ENCODE measurements at regions not wholly inside any gene's neighbourhood (a gene's known extent, or its start where the extent isn't known, plus 50 kb on each side); places are given as distances from the start of the nearest gene placed in this dataset.

DNA sequence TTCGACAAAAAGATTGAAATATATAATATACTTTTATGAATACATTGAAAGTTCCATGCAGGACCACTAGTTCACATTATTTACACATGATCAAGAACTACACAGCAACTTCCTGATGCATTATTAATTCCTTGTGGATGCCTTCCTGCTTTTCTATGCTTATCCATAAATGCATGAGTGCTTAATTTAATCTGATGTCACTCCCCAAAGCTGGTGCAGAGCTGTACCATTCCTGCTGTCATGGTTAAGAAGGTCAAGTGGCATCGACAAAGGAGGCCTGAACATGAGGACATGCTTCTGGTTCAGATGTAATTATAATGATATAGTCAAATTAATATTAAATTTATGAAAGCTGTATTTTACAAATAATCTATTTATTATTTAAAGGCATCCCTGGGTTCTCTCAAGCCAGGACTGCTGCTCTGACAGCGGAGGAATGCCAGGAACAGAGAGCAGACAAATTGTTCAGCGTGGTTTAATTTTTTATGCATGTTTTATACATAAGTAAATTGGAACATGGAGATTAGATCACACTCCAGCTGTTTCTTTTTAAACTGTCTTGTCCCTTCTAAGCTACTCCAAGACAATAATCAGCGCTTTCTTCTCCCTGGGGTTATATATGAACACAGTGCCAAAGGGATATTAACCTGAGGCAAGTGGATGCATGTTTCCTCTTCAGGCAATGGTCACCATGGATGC lies 307.3 kb upstream of the CNTNAP5 start:
- Histone ChIP-seq H3F3A (replicated peaks; ENCODE audit: insufficient read depth) (no peaks in the 10 kb centered on the region), H3K36me3 (replicated peaks in 1 of 2; ENCODE audit: control insufficient read depth in 1 of 2, insufficient read depth in 2 of 2, low read length in 1 of 2) (no peaks in the 10 kb centered on the region), H3K27me3 (ENCODE audit: insufficient read depth) (no peaks in the 10 kb centered on the region), H2AFZ (ENCODE audit: low read depth) (no peak overlapping the region), H3K79me2 (ENCODE audit: insufficient read depth) (no peaks in the 10 kb centered on the region), H3K9me2 (no peaks in the 10 kb centered on the region), H3K9ac (no peak overlapping the region), H3K27ac (ENCODE audit: low read depth in 2 of 2, low read length in 1 of 2) (no peak overlapping the region; a peak in 1 of 4 replicates), H3K9me3 (0 out of 2 replicates have a peak, but pooled peaks cover 4% of the 10 kb centered on the region), H3K4me3 (ENCODE audit: low read depth in 2 of 2, low read length in 1 of 2) (no peak overlapping the region), H3K4me2 (no peak overlapping the region), H3K4me1 (ENCODE audit: control insufficient read depth in 1 of 2, insufficient read depth in 2 of 2, low read depth in 1 of 2, low read length in 1 of 2) (peaks cover 0 to 4% of the 10 kb centered on the region in 2 experiments; a peak in 1 of 4 replicates), H4K20me1 (ENCODE audit: insufficient read depth) (no peaks in the 10 kb centered on the region)
- CTCF ChIA-PET, result interaction anchor here (0.6 kb wide), 1 partner anchor 9 kb away, joined by 3 read pairs; no protein-coding TSS in a partner anchor
- TF ChIP-seq GATA2 (CRISPR knock-in tag; IDR thresholded peaks at IDR 0.05) (no peak), RCOR1 (IDR thresholded peaks at IDR 0.05; ENCODE audit: low read length) (peak; percentile 91), TAF1 (IDR thresholded peaks at IDR 0.05; ENCODE audit: borderline replicate concordance, low read depth, low read length) (no peak), EP300 (IDR thresholded peaks at IDR 0.05; ENCODE audit: borderline replicate concordance in 1 of 2, low read depth in 1 of 2, low read length in 1 of 2) (peak in 1 of 2 experiments; percentile 76; a peak in 2 of 4 replicates)
- TF ChIP-seq, protein P1, sequence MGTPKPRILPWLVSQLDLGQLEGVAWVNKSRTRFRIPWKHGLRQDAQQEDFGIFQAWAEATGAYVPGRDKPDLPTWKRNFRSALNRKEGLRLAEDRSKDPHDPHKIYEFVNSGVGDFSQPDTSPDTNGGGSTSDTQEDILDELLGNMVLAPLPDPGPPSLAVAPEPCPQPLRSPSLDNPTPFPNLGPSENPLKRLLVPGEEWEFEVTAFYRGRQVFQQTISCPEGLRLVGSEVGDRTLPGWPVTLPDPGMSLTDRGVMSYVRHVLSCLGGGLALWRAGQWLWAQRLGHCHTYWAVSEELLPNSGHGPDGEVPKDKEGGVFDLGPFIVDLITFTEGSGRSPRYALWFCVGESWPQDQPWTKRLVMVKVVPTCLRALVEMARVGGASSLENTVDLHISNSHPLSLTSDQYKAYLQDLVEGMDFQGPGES (IDR thresholded peaks at IDR 0.05; ENCODE audit: low read depth, low read length), result no peak
- 14% methylated on average over 5 of the region's 5 CpGs for WGBS (ENCODE audit: low lambda C conversion rate)
- DNase-seq, result peak; percentile 3
- POLR2A ChIA-PET, result no interaction called here

GRCh38 chr2:123720760-123721159 lies 304.3 kb upstream of the CNTNAP5 start:
- no peaks in the 10 kb centered on the region for H3K27me3 ChIP-seq (ENCODE audit: insufficient read depth)
- peaks cover 0 to 4% of the 10 kb centered on the region in 2 experiments; a peak in 1 of 4 replicates for H3K4me1 ChIP-seq (ENCODE audit: control insufficient read depth in 1 of 2, insufficient read depth in 2 of 2, low read depth in 1 of 2, low read length in 1 of 2)
- no peaks in the 10 kb centered on the region for H3K79me2 ChIP-seq (ENCODE audit: insufficient read depth)
- no peak overlapping the region for H3K27ac ChIP-seq (ENCODE audit: low read depth in 2 of 2, low read length in 1 of 2)
- WGBS (ENCODE audit: low lambda C conversion rate), result 10% methylated on average over 4 of the region's 4 CpGs
- no peaks in the 10 kb centered on the region for H3K9me2 ChIP-seq
- 0 out of 2 replicates have a peak, but pooled peaks cover 4% of the 10 kb centered on the region for H3K9me3 ChIP-seq
- DNase-seq, result no peak
- ChIA-PET POLR2A (no interaction called here), CTCF (no interaction called here)
- no peak overlapping the region for H3K9ac ChIP-seq
- no peak overlapping the region for H3K4me3 ChIP-seq (ENCODE audit: low read depth in 2 of 2, low read length in 1 of 2)
- H3K4me2 ChIP-seq, result no peak overlapping the region
- no peak overlapping the region for H2AFZ ChIP-seq (ENCODE audit: low read depth)
- no peak for TF ChIP-seq MEF2A (IDR thresholded peaks at IDR 0.05; ENCODE audit: borderline replicate concordance, low read depth)
- TF ChIP-seq MXI1 (IDR thresholded peaks at IDR 0.05; ENCODE audit: low read depth, low read length), result no peak
- TF ChIP-seq, protein P2, sequence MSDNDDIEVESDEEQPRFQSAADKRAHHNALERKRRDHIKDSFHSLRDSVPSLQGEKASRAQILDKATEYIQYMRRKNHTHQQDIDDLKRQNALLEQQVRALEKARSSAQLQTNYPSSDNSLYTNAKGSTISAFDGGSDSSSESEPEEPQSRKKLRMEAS (IDR thresholded peaks at IDR 0.05; ENCODE audit: low read depth), result no peak
- no peak for TF ChIP-seq SIN3A (IDR thresholded peaks at IDR 0.05; ENCODE audit: borderline replicate concordance, low read depth, low read length)
- no peak for TF ChIP-seq SMC3 (IDR thresholded peaks at IDR 0.05; ENCODE audit: low read depth, low read length)
- no peak for TF ChIP-seq RAD21 (IDR thresholded peaks at IDR 0.05; ENCODE audit: low read length)
- TF ChIP-seq GATA2 (CRISPR knock-in tag; IDR thresholded peaks at IDR 0.05), result no peak
- TF ChIP-seq, protein P3, sequence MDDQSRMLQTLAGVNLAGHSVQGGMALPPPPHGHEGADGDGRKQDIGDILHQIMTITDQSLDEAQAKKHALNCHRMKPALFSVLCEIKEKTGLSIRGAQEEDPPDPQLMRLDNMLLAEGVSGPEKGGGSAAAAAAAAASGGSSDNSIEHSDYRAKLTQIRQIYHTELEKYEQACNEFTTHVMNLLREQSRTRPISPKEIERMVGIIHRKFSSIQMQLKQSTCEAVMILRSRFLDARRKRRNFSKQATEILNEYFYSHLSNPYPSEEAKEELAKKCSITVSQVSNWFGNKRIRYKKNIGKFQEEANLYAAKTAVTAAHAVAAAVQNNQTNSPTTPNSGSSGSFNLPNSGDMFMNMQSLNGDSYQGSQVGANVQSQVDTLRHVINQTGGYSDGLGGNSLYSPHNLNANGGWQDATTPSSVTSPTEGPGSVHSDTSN (IDR thresholded peaks at IDR 0.05), result no peak
- no peak for TF ChIP-seq FOSL2 (IDR thresholded peaks at IDR 0.05; ENCODE audit: borderline replicate concordance, low read depth)
- no peak for TF ChIP-seq JUND (IDR thresholded peaks at IDR 0.05)
- TF ChIP-seq RFX5 (IDR thresholded peaks at IDR 0.05; ENCODE audit: low read length), result no peak
- TF ChIP-seq POLR2AphosphoS5 (IDR thresholded peaks at IDR 0.05; ENCODE audit: low read depth, low read length), result no peak
- no peak for TF ChIP-seq NRF1 (IDR thresholded peaks at IDR 0.05; ENCODE audit: low read depth, low read length)
- no peak for TF ChIP-seq FOXM1 (IDR thresholded peaks at IDR 0.05; ENCODE audit: low read depth)
- TF ChIP-seq RCOR1 (IDR thresholded peaks at IDR 0.05; ENCODE audit: low read length), result no peak
- no peaks in the 10 kb centered on the region for H3K36me3 ChIP-seq (replicated peaks in 1 of 2; ENCODE audit: control insufficient read depth in 1 of 2, insufficient read depth in 2 of 2, low read length in 1 of 2)
- no peaks in the 10 kb centered on the region for H4K20me1 ChIP-seq (ENCODE audit: insufficient read depth)
- H3F3A ChIP-seq (replicated peaks; ENCODE audit: insufficient read depth), result no peaks in the 10 kb centered on the region

Data from SK-N-SH (cell line).